HepG2 (cell line): ENCODE measurements at regions not wholly inside any gene's neighbourhood (a gene's known extent, or its start where the extent isn't known, plus 50 kb on each side); places are given as distances from the start of the nearest gene placed in this dataset.

Experiments
- ATAC-seq: fragments of 200-7000 bp; cut with Tn5 transposase; 3 replicates; pipeline ENCODE4 v1.9.1; 2020; ENCODE audit warnings: mild to moderate bottlenecking, moderate library complexity
- BruUV-seq: library from RNA; stranded (reverse); fragments of 400-500 nt; replicated peaks from 2 replicates; lab custom pipeline; 2021; lab: Mats Ljungman, UMichigan
- CTCF ChIA-PET: fragments of 300-600 bp; formaldehyde crosslinking; extraction: SDS; loops from one replicate; lab custom pipeline; 2021; ENCODE audit warnings: low total read pairs, inconsistent platforms, low intra/inter-chr PET ratio; lab: Yijun Ruan, JAX
- POLR2A ChIA-PET: fragments of 350-600 bp; sonication (Branson Sonifier 250); formaldehyde crosslinking; loops from one replicate; lab custom pipeline; 2020; ENCODE audit warnings: antibody characterized with exemption, inconsistent platforms; lab: Yijun Ruan, JAX
- DNase-seq: peaks from one replicate; pipeline ENCODE4 v3.0.0-alpha.2; 2015; ENCODE audit warnings: low spot score
- FAIRE-seq: peaks from 3 replicates; lab custom pipeline; 2011; peaks lifted over from hg19 to GRCh38; lab: Jason Lieb, UNC
- H2AFZ ChIP-seq: one replicate; pipeline ENCODE4 v1.6.1; 2011; ENCODE audit warnings: low read length, inconsistent platforms
- H3K27ac ChIP-seq: fragments of 300-600 bp; 3 replicates; pipeline ENCODE4 v1.8.0; 2011; ENCODE audit warnings: mixed run types, mild to moderate bottlenecking, mixed read lengths, low read length, inconsistent platforms; ENCODE audit not compliant: insufficient read depth; ENCODE audit errors: extremely low read length
- H3K27me3 ChIP-seq, 2 experiments: fragments of 200-600 bp in 1 of 2; 2 replicates in 1 of 2; 3 replicates in 1 of 2; pipeline versions ENCODE4 v1.6.0 to v1.8.0; 2011; ENCODE audit warnings: low read length in 2 of 2, mild to moderate bottlenecking in 2 of 2, moderate library complexity in 2 of 2, inconsistent platforms in 1 of 2; ENCODE audit not compliant: insufficient read depth in 2 of 2, control insufficient read depth in 1 of 2
- H3K36me3 ChIP-seq, 2 experiments: fragments of 200-600 bp in 1 of 2; replicated peaks in 1 of 2; 2 replicates in 1 of 2; 3 replicates in 1 of 2; pipeline versions ENCODE4 v1.5.1 to v1.8.0; 2011; ENCODE audit warnings: low read length in 2 of 2, inconsistent platforms in 1 of 2; ENCODE audit not compliant: insufficient read depth in 2 of 2, control insufficient read depth in 1 of 2
- H3K4me1 ChIP-seq: 2 replicates; pipeline ENCODE4 v1.5.1; 2012; ENCODE audit warnings: low read length, inconsistent platforms; ENCODE audit not compliant: insufficient read depth
- H3K4me2 ChIP-seq: 2 replicates; pipeline ENCODE4 v1.6.0; 2011; ENCODE audit warnings: low read depth, low read length, inconsistent platforms
- H3K4me3 ChIP-seq, 3 experiments: fragments of 200-600 bp in 1 of 3; sonication (generic), shearing (Covaris generic) in 1 of 3; replicated peaks in 1 of 3; 2 replicates each; pipeline ENCODE4 v1.5.1; 2011 to 2016; ENCODE audit warnings: low read length in 3 of 3, inconsistent platforms in 2 of 3, low read depth in 2 of 3, mild to moderate bottlenecking in 2 of 3, control low read depth in 1 of 3, mixed read lengths in 1 of 3; ENCODE audit not compliant: insufficient read depth in 1 of 3
- H3K79me2 ChIP-seq: one replicate; pipeline ENCODE4 v1.6.1; 2011; ENCODE audit warnings: low read length, inconsistent platforms; ENCODE audit not compliant: insufficient read depth
- H3K9ac ChIP-seq: 2 replicates; pipeline ENCODE4 v1.6.0; 2011; ENCODE audit warnings: mild to moderate bottlenecking, low read depth, low read length, inconsistent platforms; ENCODE audit not compliant: insufficient read depth
- H3K9me3 ChIP-seq: 2 replicates; pipeline ENCODE4 v1.5.1; 2012; ENCODE audit warnings: mild to moderate bottlenecking, low read length
- H4K20me1 ChIP-seq: 2 replicates; pipeline ENCODE4 v1.6.0; 2011; ENCODE audit warnings: inconsistent platforms, mild to moderate bottlenecking, low read length, moderate library complexity; ENCODE audit not compliant: insufficient read depth
- ATF1 ChIP-seq: IDR thresholded peaks from 2 replicates; pipeline ENCODE4 v1.6.1; 2016; ENCODE audit warnings: mild to moderate bottlenecking, control low read depth
- CERS6 ChIP-seq: sonication (generic); formaldehyde crosslinking; IDR thresholded peaks from 2 replicates; pipeline ENCODE4 v1.5.0; 2020; ENCODE audit warnings: missing genetic modification reagents
- GFI1 ChIP-seq: sonication (generic); formaldehyde crosslinking; IDR thresholded peaks from 2 replicates; pipeline ENCODE4 v1.5.0; 2020; ENCODE audit warnings: missing genetic modification reagents, mild to moderate bottlenecking, borderline replicate concordance
- MTERF4 ChIP-seq: sonication (generic); formaldehyde crosslinking; IDR thresholded peaks from 2 replicates; pipeline ENCODE4 v1.8.0; 2023; ENCODE audit warnings: mild to moderate bottlenecking, missing genetic modification reagents
- MXD1 ChIP-seq: sonication (generic); formaldehyde crosslinking; IDR thresholded peaks from 2 replicates; pipeline ENCODE4 v1.4.0; 2020; ENCODE audit warnings: mild to moderate bottlenecking, missing genetic modification reagents
- PATZ1 ChIP-seq: sonication (generic); formaldehyde crosslinking; IDR thresholded peaks from 2 replicates; pipeline ENCODE4 v1.4.0; 2020; ENCODE audit warnings: missing genetic modification reagents
- POGK ChIP-seq: sonication (generic); formaldehyde crosslinking; conservative IDR thresholded peaks from 2 replicates; pipeline ENCODE4 v1.8.0; 2022; ENCODE audit warnings: mild to moderate bottlenecking, moderate library complexity, missing genetic modification reagents
- POLR2A ChIP-seq, 2 experiments: IDR thresholded peaks; 2 replicates each; pipeline ENCODE4 v1.6.1; 2011; ENCODE audit warnings: low read depth in 2 of 2, low read length in 2 of 2, mild to moderate bottlenecking in 1 of 2, moderate library complexity in 1 of 2; ENCODE audit not compliant: insufficient read depth in 1 of 2
- RXRA ChIP-seq: sonication (generic); formaldehyde crosslinking; IDR thresholded peaks from 2 replicates; pipeline ENCODE4 v1.5.1; 2020; ENCODE audit warnings: missing genetic modification reagents
- SMC3 ChIP-seq: IDR thresholded peaks from 2 replicates; pipeline ENCODE4 v1.6.1; 2011; ENCODE audit warnings: low read length, improper control_type of control experiment
- TIGD3 ChIP-seq: sonication (generic); formaldehyde crosslinking; IDR thresholded peaks from 2 replicates; pipeline ENCODE4 v1.5.1; 2020; ENCODE audit warnings: mild to moderate bottlenecking, missing genetic modification reagents, borderline replicate concordance
- ZBTB20 ChIP-seq: sonication (generic); formaldehyde crosslinking; IDR thresholded peaks from 2 replicates; pipeline ENCODE4 v1.8.1; 2023; ENCODE audit warnings: missing genetic modification reagents, low read depth, mild to moderate bottlenecking, borderline replicate concordance
- ZNF207 ChIP-seq: fragments of 450-650 bp; IDR thresholded peaks from 2 replicates; pipeline ENCODE4 v1.6.1; 2016; ENCODE audit warnings: antibody characterized with exemption, borderline replicate concordance
- ZNF619 ChIP-seq: sonication (generic); formaldehyde crosslinking; IDR thresholded peaks from 2 replicates; pipeline ENCODE4 v1.4.0; 2020; ENCODE audit warnings: mild to moderate bottlenecking, missing genetic modification reagents
- WGBS: methylation state at CpG from one replicate; pipeline ENCODE4 v1.1.6; 2017; ENCODE audit warnings: low lambda C conversion rate; 5-methylcytosine and 5-hydroxymethylcytosine counted together
- in situ Hi-C: cut with HindIII; loops from 2 replicates; pipeline ENCODE4 v1.10.0; 2017; ENCODE audit warnings: low pct_unique_long_range_greater_than_20kb; ENCODE audit not compliant: extremely low pct_ligation_motif_present
- intact Hi-C: fragments of 100-400 bp; cut with micrococcal nuclease; formaldehyde crosslinking; loops from one replicate; pipeline ENCODE4 v1.10.0; 2022; ENCODE audit not compliant: unreplicated experiment

- no peak for TF ChIP-seq CERS6 (CRISPR knock-in tag)
- no peak for TF ChIP-seq SMC3
- TF ChIP-seq POLR2A (IDR thresholded peaks at IDR 0.05; ENCODE audit: insufficient read depth in 1 of 2, low read depth in 2 of 2, low read length in 2 of 2): peak in 1 of 2 experiments; percentile 54; a peak in 2 of 4 replicates
- TF ChIP-seq ZNF619 (CRISPR knock-in tag): no peak
- peak; percentile 99 for TF ChIP-seq PATZ1 (CRISPR knock-in tag)
- TF ChIP-seq GFI1 (CRISPR knock-in tag): peak; percentile 54; the same call in 1 of the 2 replicates
- TF ChIP-seq ATF1 (CRISPR knock-in tag): no peak
Observed at GRCh38 chr10:78964952-78965633, 103.7 kb upstream of the ZMIZ1 start (continued).

GRCh38 chr10:78966182-78966787, 102.5 kb upstream of the ZMIZ1 start:
- Histone ChIP-seq H3K36me3 (no peaks in the 10 kb centered on the region), H3K27ac (peak overlapping the region; percentile 92), H3K9me3 (no peaks in the 10 kb centered on the region), H3K4me1 (peaks cover 87% of the 10 kb centered on the region), H3K9ac (peak overlapping the region; percentile 63), H3K4me2 (no peak overlapping the region), H3K27me3 (no peaks in the 10 kb centered on the region), H2AFZ (no peak overlapping the region), H3K4me3 (no peak overlapping the region), H4K20me1 (no peaks in the 10 kb centered on the region), H3K79me2 (no peaks in the 10 kb centered on the region)
- no peak for FAIRE-seq
- 98% methylated on average over 5 of the region's 11 CpGs for WGBS
- DNase-seq: no peak
- intact Hi-C loops (no loop called here), in situ Hi-C loops (no loop called here)
- no peak for ATAC-seq
- BruUV-seq: no TSS peak
- POLR2A ChIA-PET: interaction anchor here (0.9 to 6.8 kb wide), 4 partner anchors 8 to 109 kb away, joined by 3 to 122 read pairs (median 14); no protein-coding TSS in a partner anchor
- CTCF ChIA-PET: no interaction called here
- TF ChIP-seq MXD1 (0 out of 2 replicates have a peak, but pooled peaks have one; percentile 39), RXRA (CRISPR knock-in tag) (no peak), TIGD3 (no peak), ZBTB20 (no peak), ZNF207 (no peak), MTERF4 (0 out of 2 replicates have a peak, but pooled peaks have one; percentile 26), POGK (no peak)
